Middle frontal gyrus (tissue), 1 donor: ENCODE measurements at regions not wholly inside any gene's neighbourhood (a gene's known extent, or its start where the extent isn't known, plus 50 kb on each side); places are given as distances from the start of the nearest gene placed in this dataset.

Experiments
- DNase-seq: peaks from one replicate; pipeline ENCODE4 v3.0.0-alpha.2; 2015; ENCODE audit warnings: low spot score; ENCODE audit errors: extremely low spot score

DNA sequence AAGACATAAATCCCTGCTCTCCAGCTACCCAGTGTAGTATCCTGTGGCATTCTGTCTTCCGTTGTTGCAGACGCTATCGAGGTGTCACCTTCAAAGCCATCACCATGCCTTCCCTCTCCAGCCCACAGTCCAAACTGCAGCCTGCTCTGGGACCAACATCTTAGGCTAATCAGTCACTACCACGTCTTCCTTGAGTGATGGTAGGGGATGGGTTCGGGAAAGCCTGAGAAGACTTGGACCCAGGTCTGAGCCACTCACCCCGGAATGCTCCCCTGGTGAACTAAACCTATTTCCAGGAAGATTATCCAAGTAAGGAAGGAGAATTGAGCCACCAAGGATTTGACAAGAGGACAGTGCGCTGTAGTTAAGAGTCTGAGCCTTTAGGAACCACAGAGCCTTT, 52.9 kb upstream of the IRX1 start:
- DNase-seq = no peak

GRCh38 chr5:3542158-3542557, 53.5 kb upstream of the IRX1 start:
- DNase-seq = no peak

- no peak for DNase-seq
Observed at GRCh38 chr5:3538886-3539285, 56.7 kb upstream of the IRX1 start.

DNA sequence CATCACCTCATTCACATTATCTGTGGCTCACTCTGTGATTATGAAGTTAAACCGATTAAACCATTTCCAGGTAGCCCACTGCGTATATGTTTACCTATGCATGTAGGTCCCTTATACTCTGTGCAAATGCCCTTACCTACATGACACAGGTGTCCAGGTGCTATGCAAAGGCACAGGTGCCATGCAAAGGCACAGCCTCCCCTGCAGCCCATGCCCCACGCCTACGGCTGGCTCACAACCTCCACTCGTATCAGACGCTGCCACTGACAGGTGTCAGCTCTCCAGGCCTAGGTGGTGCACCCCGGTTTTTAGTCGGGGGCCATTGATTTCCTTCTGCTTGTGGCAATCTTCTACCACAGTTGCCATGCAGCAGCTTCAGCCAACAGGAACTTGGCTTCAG, 57.7 kb upstream of the IRX1 start:
- no peak for DNase-seq

DNA sequence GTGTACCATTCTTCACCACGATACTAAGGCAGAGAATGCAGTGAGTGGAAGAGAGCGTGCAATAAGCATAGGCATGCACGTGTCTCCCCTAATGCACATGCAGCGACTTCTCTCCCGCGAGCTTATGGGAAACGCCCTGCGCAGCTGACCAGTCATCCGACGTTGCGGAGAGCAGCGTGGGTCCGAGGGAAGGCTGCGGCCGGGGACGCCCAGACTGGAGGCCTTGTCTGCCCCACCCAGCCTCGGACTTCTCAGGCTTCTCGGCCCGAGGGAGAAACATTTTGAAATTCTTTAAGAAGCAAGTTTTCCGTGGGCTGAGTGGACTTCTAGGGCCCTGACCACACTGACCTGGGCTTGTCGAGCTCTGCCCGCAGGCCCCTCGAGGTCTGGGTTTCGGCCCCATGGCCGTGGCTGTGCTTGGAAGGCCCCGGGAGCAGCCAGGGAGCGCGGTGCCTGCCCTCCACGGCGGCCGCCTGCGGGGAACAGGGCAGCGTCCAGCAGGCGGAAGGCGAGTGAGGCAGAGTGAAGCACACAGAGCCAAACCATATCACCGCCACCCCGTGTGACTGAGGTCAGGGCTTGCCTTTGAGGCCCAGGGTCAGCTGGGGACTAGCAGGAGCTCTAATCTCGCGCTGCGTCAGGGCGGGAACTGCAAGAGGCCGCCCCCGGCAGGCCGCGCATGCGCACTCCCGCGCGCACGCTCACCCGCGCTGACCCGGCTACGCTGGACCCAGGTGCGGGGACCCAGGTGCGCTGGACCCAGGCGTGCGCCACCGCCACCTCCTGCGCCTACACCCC, 60.0 kb upstream of the IRX1 start:
- no peak for DNase-seq

- no peak for DNase-seq
Observed at GRCh38 chr5:3534997-3535396, 60.6 kb upstream of the IRX1 start.

DNA sequence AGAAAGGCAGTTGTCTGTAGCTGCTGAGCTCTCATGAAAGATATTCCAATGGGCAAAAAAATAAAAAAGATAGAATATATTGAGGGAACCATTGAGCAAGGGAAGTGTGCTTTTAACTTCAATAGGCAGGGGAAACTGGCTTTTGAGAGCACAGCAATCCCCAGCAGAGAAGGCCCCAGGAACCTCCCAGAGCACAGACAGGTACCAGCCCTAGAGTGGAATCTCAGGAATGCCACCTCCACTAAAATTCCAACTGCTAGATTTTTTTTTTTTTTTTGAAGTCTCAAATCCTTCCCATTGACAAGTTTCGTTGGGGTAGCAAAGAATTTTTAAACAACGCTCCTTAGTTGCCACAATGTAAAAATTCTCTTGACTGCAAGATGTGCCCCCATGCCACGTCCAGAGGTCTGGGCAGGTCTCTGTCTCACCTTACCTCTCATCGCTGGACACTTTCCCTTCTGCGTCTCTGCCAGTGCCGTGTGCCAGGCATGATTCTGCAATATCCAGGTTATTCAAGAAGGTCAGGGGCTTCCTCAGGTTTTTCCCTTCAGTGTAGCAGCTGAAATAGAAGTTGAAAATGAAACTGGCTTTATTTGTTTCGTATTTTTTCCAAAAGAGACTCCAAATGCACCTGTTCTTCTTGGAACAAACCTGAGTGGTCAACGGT, 64.2 kb upstream of the IRX1 start:
- DNase-seq = no peak

- DNase-seq = no peak
Observed at GRCh38 chr5:3530251-3530650, 65.4 kb upstream of the IRX1 start.

- DNase-seq = no peak
Observed at GRCh38 chr5:3526551-3527185, 69.0 kb upstream of the IRX1 start.

DNA sequence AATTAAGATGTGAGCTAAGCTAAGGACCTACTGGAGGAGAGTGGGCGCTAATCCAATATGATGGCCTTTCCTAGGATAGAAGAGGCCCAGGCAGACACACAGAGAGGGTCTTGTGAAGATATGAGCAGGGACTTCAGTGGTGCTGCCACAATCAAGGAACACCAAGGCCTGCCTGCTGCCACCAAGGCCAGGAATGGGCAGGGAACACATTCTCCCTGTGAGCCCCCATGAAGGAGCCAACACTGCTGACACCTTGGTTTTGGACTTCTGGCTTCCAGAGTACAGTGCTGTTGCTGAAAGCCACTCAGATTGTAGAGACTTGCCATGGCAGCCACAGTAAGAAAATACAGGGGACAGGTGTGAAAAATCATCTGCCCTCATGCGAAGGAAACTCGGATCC, 73.1 kb upstream of the IRX1 start:
- no peak for DNase-seq

- no peak for DNase-seq
Observed at GRCh38 chr5:3518576-3518975, 77.1 kb upstream of the IRX1 start.

DNA sequence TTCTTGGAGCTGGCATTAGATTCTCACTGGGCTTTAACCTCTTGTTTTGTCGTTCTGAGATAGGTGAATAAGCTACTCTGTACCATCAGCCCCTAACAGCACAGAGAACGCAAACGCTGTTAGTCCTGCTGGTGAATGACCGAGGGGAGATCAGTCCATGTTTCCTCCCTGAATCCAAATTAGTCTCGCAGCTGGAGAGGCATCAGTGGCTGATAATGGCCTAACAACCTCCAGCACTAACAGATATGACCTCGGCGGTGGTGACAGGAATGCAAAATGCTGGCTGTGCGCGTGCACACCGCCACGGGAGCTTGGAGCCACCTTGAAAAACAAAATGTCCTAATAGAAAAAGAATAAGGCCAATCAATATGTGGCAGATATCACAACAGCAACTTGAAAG, 77.6 kb upstream of the IRX1 start:
- no peak for DNase-seq

DNA sequence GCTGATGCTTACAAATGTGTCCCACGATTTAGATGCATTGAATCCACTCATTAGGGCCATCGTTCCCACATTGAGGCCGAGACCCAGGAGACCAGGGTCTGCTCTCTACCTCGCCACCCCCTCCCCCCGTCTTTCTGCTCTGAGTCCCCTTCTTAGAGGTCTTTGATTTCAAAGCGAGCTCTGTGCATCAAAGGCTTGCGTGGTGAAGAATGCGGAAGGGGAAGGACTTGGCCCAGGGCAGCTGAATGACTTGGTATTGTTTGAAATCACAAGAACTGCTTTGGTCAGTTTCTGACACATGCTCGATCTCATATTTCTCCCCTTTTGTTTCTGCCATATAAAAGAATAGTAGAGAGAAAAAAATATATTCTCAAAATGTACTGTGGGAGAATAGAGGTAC, 78.3 kb upstream of the IRX1 start:
- DNase-seq = no peak

DNA sequence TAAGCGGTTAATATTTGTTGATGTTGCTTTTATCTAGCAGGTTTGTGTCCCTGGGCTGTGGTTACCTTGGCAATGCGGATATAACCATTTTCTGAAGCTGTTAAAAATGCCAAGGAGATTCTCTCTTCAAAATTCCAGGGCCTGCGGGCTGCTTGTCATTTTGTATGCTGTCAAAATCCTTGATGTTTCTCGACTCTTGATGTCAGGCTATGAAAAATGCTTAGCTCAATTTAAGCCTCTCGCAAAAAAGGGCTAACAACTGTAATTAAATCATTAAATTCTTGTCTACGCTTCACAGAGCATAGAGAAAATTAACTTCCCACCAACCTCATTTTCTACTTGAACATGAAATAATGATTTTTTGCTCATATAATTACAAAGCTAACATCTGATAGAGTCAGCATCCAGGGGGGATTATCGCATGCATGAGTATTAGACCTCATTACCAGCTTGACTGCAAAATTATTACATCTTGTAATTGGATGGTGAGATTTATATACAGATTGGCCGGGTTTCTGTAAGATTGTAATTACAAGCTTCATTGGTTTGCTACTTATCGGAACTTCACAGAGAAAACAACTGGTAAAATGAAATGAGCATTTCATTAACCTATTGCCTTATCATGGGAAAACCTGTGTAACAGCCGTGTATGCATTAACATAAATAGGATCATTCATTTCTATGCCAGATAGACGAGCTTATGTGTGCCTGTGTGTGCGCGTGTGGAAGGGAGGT, 83.1 kb upstream of the IRX1 start:
- no peak for DNase-seq

DNA sequence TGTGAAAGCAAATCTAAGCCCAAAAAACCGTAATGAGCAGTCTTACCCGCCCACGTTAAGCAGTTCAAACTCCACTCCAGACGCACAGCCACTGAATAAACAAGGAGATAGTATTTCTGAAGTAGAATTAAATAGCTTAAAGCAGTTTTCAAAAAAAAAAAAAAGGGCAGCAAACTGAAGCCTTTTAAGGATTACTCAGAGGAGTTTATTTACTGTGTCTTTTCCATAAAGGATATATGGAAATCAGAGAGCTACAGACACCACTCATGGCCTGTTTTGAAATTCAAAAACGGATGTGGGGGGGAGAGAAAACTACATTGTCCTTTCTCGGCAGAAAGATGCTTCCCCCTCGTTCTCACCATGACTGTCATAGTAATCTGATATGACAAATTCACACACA, 83.7 kb upstream of the IRX1 start:
- no peak for DNase-seq

DNA sequence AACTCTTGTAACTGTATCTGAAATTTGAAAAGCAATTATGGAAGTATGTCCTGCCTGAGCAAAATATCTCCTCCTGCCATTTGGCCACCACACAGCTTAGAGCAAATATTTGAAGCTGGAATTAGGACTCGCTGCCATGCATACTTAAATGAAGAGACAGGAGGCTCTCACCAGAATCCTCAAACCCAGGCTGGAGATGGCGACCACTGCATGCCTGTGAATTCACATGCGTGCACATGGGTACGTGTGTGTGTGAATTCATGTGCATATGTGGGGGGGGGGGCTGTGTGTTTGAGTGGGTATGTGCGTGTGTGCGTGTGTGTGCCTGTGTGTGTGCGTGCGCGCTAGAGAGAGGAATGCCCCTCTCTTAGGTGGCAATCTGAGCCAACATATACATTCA, 84.1 kb upstream of the IRX1 start:
- no peak for DNase-seq

DNA sequence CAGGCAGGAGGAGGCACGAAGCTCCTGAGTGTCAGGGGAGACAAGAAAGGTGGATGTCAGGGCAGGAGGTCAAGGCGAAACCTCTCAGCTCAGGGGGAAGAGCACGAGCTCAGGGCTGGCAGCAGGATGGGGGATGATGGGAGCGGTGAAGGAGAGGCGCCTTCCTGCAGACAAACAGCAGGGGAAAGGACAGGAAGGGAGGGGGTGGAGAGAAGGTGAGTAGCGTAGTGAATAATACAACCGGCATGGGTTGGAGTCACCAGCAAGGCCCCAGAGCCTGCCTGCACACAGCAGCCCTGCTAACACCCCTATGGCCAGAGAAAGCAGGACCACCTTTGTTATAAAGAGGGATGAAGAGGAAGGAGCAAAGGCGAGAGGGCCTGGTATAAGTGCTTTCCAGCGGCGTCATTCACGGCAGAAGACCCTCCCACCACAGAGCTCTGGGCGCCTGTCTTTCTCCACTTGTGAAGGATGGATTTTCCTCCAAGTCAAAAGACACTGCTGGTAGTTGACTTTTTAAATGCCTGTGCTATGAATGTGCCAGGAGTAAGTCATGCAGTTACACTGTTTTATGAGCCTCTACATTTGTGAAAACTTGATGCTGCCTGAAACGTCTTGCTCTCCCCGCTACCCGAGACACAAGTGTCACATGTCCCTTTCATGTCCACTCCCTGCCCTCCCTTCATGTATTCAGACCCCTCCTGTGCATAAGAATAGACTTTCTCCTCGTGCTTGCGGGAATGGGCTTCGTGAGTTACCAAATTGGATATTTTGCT, 84.8 kb upstream of the IRX1 start:
- no peak for DNase-seq

GRCh38 chr5:3509290-3509689, 86.3 kb upstream of the IRX1 start:
- no peak for DNase-seq

- DNase-seq = no peak
Observed at GRCh38 chr5:3508395-3508794, 87.2 kb upstream of the IRX1 start.

DNA sequence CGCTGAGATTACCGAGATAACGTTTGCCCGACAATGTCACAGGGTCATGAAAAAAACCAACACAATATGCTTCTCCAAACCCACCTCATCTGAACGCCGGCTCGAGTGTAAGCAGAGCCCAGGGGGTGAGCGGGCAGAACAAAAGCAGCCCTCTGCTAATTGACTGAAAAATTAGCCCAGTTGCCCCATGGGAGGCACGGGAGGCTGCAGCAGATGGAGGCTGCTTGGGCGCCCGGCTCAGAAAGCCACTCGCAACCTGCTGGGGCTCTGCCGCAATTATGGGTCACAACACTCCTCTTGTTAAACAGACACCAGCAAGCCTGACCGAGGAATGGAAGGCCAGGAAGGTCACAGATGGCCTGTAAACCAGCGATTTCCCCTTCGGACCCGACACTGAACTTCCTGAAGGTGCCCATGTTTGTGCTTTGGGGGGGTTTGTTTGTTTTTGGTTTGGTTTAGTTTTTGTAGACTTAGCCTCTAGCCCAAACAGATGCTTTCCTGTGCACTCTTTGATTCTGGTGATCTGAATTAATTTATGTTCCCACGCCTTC, 104.6 kb upstream of the IRX1 start:
- DNase-seq = no peak

GRCh38 chr5:3489239-3489843, 106.3 kb upstream of the IRX1 start:
- DNase-seq = no peak
